ENCODE measurements at regions not wholly inside any gene's neighbourhood (a gene's known extent, or its start where the extent isn't known, plus 50 kb on each side); places are given as distances from the start of the nearest gene placed in this dataset.
"Not testable (repeated sequence)": the region's sequence is repeated elsewhere in the genome, so short reads cannot be mapped to it uniquely, and the experiment has no call there.

DNA sequence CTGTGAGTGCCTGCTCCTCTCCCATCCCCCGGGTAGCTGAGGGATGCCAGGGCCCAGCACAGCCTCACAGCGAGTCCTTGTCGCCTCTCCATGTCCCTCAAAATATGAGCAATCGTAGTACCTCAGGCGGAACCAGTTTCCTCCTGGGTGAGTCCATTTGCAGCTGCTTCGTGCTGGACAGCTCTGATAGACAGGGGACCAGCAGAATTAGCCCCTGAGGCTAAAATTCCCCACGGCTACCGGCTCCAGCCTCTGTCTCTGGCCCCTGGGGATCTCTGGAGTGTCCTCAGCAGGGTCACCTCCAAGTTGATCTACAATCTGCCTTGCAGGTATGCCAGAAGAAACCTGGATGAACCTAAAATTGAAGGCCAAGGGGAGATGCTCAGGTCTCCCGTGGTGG, 115.8 kb upstream of the FBXL7 start:
- no peak for DNase-seq (ENCODE audit: low read depth)

DNA sequence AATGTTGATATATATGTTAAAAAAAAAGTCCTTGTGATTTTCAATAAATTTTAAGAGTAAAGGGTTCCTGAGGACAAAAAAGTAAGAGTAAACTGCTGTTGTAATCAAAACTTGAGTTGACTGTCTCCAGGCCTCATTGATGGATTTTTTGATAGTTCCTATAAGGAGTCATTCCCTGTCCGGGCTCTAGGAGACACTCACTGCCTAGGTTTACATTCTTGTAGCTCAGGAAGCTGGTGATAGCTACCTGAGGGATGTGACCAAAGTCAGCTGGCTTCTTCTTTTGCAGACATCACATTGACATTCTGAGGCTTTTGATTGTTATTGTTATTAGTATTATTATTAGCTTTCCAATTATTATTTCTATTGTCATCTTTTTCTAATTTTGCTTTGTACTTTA, 116.5 kb upstream of the FBXL7 start:
- DNase-seq (ENCODE audit: low read depth) = no peak

DNA sequence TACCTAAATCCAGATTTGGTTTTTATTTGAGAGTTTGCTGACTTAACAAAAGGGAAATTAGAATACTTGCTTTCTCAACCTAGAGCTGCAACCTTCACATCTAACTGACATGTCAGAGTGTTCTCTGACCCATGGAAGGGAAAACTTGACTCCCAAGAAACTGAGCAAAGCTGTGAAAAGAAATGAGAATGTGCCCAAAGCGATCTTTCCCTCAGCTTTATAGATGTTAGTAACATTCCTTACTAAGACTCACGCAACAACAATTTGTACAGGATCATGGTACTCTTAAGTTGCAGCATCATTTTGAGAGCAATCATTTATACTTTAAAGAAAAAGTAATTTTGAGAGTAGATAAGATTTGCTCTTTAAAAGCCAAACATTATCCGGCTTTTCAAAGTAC, 117.0 kb upstream of the FBXL7 start:
- DNase-seq (ENCODE audit: low read depth) = no peak

DNA sequence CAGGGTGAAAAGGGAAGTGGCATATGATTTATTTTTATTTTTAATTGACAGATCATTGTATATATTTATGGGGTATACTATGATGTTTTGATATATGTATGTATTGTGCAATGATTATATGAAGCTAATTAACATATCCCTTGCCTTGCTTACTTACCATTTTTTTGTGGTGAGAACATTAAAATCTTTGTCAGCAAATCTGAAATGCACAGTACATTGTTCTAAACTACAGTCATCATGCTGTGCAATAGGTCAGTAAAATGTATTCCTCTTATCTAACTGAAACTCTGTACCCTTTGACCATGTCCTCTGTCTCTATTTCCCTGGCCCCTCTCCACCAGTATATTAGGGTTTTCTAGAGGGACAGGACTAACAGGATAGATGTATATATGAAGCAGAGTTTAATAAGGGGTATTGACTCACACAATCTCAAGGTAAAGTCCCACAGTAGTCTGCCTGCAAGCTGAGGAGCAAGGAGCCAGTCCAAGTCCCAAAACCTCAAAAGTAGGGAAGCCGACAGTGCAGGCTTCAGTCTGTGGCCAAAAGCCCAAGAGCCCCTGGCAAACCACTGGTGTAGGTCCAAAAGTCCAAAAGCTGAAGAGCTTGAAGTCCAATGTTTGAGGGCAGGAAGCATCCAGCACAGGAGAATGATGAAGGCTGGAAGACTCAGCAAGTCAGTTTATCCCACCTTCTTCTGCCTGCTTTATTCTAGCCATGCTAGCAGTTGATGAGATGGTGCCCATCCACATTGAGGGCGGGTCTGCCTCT, 122.2 kb upstream of the FBXL7 start:
- DNase-seq (ENCODE audit: low read depth) = no peak

DNA sequence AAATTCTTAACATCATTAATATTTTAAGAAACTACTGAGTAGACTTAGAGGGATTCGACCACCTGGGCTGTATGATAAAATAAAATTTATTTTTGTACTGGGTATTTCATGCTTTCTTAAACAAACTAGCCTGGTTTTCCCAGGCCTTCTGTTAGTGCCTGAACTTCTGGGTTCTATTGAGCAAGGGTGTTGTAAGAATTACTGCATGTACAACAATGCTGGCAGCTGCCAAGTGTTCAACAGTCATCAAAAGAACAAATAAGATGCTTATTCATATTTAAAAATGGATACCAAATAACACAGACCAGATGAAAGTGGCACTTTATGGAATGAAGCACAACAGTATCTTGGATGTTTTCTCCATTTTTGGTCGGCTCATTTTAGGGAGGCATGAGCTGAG, 123.2 kb upstream of the FBXL7 start:
- DNase-seq (ENCODE audit: low read depth) = no peak

DNA sequence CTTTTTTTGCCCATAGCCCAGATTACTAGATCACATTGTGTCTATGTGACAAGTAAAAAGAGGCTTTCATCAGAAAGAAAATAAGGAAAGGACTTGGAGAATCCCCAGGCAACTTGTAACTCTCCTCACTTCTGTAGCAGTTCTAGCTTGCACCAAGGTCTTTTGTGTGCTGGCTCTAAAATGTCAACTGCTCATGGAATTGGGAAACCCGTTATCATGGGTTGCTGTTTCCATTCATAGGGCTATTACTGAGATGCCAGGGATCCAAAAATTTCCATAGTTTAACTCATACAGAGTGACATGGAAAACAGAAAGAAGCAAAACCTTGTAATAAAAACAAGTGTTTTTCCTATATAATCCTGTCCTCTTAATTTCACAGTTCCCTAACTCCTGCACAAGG, 123.9 kb upstream of the FBXL7 start:
- no peak for DNase-seq (ENCODE audit: low read depth)

DNA sequence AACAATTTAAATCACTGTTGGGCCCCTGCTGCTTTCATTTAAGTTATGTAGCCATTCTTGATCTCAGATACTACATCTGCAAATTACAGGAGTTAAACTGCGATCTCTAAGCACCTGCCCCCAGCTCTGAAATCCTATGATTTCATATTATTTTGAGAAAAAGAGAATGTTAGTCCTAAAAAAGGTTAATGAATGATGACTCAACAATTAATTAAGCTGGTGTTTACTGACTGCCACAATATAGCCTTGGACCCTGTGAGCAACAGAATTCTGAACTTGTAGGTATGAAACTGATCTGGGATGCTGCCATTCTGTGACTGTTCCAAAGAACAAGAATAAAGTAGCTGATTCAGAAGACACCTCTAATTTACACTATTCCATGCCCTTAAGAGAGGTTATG, 124.4 kb upstream of the FBXL7 start:
- no peak for DNase-seq (ENCODE audit: low read depth)

DNA sequence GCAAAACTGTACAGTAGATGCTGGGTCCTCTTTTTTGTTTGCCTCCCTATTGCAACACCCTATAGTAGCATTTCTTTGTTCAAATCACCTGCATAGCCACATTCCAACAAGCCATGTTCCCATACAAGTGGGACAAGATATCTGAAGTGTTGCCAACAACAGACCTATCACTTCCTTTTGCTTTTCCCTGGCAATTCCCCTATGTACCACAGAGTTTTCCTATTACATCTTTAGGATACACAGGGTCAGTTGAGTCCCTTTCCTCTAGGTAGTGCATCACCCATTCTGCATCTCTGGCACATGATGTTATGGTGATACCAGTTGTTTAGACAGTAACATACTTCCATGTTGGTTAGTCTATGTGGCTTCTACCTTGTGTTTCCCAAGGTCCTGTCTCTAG, 125.1 kb upstream of the FBXL7 start:
- DNase-seq (ENCODE audit: low read depth) = no peak

DNA sequence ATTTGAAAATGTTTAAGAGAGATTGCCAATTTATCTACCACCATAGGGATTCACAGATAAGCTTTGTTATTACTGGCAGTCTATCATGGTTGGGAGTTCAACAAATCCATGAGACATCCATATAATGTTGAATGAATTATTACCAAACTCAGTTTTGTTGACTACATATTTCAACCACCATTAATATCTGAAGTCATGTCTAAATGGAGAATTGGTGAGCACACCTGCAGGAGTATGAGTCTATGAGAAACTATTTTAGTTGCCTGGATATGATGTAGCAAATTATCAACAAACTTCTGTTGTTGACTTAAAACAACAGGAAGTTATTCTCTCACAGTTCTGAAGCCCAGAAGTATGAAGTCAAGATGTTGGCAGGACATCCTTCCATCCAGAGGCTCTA, 126.8 kb upstream of the FBXL7 start:
- no peak for DNase-seq (ENCODE audit: low read depth)

DNA sequence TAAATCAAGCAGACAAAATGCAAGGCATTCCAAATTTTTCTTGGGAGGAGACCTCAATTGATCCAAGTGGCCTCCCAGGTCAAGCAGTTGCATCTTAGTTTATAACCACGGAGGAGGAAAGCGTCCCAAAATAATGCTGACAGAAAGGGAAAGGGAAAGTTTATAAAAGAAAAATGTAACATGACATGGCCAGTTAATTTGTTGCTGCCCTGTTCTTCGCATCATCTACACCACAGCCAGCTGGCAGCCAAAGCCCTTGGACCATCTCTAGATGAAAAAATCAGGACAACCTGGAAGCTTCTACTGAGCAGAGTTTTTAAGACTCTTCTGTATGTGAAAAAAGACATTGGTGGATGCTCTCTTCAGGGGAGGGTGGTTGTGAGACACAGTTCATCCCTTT, 128.8 kb upstream of the FBXL7 start:
- DNase-seq (ENCODE audit: low read depth) = peak; percentile 39

DNA sequence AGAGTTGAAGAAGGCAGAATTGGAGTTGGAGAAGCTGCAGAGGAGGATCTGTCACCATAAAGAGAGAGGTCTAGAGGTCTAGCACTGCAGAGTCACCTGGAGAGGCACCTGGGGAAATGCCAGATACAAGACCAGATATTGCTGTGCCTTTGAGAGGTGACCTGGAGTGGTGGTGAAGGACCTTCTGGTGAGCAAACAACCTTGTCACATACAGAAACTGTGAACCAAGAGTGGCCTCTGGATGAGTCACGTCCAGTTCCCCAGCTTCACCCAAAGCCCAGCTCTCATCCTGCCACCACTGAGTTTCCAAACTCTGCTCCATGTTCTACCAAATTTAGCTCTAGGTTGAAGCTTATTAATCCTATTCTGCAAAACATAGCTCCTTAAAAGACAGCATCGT, 131.1 kb upstream of the FBXL7 start:
- no peak for DNase-seq (ENCODE audit: low read depth)

DNA sequence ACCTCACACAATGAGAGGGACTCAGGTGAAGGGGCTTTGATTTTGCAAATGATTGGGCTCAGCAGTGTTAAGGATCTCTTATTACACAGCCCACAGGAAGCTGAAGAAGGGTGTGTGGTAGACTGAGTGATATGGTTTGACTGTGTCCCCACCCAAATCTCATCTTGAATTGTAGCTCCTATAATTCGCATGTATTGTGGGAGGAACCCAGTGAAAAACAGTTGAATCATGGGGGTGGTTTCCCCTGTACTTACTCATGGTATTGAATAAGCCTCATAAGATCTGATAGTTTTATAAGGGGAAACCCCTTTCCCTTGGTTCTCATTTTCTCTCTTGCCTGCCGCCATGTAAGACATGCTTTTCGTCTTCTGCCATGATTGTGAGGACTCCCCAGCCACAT, 132.5 kb upstream of the FBXL7 start:
- no peak for DNase-seq (ENCODE audit: low read depth)

DNA sequence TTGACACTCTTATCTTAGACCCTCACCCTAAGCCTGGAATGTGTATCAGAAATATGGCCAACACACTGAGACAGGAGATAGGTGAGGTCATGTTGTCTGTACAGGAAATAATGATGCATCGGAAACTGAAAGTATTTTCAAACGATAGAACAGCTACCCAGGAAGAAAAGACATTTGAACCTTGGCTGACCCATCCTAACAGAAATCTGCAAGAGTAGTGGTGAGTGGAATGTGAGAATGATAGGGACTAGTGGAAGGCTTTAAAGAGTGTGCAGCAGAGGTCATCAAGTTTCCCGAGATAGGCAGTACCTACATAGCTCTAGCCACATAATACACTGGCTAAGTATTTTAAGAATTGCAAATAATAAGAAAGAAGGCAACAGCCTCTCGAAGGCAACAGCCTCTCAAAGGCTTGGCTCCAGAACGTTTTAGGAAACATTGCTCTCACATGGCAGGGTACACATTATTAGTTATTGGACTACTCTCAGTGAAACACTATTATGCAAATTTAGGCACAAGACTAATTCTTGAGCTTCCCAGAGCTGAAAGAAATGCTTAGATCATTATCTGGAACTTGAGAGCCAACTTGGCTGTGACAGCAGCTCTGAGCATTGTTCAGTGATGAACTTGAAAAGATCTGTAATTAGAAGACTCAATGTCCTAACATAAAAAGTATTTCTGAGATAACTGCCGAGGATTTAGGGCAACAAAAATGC, 133.1 kb upstream of the FBXL7 start:
- peak; percentile 56 for DNase-seq (ENCODE audit: low read depth)

DNA sequence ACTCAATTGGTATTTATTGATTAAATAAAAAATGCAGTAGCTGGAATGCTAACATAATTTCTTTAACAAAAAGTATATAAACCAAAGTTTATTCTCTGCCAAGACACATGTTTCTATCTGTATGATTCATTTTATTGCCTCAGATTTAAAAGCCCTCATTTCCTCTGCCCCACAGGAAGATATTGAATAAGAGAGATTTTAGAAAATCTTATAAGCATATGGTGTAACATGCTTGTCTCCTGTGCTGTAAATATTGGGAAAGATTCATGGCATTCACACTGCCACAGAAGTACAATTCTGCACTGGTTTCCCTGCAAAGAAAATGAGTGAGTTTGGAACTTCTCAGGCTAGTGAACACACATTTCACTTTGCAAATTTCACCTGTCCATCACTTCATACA, 134.9 kb upstream of the FBXL7 start:
- DNase-seq (ENCODE audit: low read depth) = no peak

DNA sequence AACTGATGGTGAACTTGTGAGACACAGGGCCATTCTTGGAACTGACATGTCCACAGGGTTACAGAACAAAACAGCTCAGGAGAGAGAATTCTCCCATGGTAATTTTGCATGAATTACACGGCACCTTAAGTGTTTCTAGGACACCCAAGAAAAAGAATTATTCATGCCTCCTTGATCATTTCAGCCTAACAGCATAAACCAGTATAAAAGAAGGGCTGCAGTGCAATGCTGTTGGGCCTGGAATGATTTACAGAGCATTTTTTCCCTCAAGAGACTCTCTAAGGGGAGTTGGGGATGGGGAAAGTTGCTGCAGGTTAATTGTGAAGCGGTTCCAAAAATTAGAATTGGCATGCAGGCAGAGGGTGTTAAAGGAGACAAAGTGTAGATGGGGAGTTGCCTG, 136.4 kb upstream of the FBXL7 start:
- DNase-seq (ENCODE audit: low read depth) = no peak

DNA sequence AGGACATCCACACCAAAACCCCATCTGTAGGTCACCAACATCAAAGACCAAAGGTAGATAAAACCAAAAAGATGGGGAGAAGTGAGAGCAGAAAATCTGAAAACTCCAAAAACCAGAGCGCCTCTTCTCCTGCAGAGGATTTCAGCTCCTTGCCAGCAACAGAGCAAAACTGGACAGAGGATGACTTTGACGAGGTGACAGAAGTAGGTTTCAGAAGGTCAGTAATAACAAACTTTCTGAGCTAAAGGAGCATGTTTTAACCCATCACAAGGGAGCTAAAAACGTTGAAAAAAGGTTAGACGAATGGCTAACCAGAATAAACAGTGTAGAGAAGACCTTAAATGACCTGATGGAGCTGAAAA, 142.9 kb upstream of the FBXL7 start:
- DNase-seq (ENCODE audit: low read depth) = not testable (repeated sequence)

DNA sequence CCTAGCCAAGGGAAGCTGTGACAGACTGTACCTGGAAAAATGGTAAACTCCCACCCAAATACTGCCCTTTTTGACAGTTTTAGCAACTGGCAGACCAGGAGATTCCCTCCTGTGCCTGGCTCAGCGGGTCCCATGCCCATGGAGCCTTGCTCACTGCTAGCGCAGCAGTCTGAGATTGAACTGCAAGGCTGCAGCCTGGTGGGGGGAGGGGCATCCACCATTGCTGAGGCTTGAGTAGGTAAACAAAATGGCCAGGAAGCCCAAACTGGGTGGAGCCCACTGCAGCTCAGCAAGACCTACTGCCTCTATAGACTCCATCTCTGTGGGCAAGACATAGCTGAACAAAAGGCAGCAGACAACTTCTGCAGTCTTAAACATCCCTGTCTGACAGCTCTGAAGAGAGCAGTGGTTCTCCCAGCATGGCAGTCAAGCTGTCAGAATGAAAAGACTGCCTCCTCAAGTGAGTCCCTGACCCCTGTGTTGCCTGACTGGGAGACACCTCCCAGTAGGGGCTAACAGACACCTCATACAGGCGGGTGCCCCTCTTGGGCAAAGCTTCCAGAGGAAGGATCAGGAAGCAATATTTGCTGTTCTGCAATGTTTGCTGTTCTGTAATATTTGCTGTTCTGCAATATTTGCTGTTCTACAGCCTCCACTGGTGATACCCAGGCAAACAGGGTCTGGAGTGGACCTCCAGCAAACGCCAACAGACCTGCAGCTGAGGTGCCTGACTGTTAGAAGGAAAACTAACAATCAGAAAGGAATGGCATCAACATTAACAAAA, 143.5 kb upstream of the FBXL7 start:
- not testable (repeated sequence) for DNase-seq (ENCODE audit: low read depth)

DNA sequence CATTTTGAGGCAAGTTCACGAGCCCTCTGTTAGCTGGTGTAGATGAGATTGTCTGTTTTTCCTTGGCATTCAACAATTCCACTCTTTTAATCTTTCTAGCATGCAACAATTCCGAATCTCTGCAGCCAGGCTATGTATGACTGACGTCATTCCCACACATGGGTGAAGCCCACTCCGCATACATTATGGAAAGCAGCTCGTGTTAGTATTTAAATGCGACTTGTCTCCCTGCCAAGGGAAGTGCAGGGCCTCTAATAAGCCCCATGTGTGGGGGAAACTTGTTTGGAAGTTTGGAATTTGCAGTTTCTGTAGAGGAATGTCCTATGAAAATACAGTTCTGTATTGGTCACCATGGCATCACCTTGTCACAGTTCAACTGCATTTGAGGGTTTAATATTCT, 146.0 kb upstream of the FBXL7 start:
- DNase-seq (ENCODE audit: low read depth) = no peak

DNA sequence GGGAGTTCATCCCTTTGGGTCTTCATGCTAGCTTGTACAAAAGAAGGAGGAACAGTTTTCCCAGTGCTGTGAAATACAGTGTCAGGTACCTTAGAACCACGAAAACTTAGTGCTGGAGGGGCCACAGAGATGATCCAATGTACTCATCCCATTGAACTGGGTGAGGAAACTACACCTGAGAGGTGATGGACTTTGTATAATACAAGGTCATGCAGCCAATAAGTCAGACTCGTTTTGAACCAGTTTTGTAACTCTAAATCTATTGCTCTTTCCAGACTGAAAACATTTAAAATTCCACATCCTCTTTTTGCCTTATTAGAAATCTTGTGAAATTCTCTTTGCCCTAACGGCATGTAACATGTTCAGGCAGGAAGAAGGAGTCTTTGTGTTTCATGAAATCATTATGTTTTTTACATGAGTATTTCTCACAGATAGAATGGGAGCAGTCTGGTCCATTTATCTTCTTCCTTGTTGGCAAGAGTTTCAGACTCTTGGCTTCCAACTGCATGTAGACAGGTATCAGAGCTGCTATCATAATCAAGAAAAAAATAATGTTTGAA, 146.8 kb upstream of the FBXL7 start:
- DNase-seq (ENCODE audit: low read depth) = no peak

DNA sequence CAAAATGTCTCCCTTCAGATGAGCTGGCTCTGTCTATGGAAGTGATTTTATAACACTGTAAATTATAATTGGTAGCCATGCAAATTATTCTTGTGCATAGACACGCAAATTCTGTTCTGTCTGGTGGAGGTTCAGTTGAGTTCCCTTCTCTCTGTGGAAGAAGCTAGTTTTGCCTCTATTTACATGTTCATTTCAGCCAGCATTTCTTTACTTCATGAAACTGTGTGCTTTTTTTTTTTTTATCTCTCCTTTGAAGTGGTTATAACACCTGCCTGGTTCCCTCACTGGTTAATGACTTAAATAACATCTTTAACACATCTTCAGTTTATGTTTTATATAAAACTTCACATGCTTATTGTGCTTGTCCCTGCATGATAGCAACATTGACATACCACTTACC, 149.4 kb upstream of the FBXL7 start:
- DNase-seq (ENCODE audit: low read depth) = no peak

DNA sequence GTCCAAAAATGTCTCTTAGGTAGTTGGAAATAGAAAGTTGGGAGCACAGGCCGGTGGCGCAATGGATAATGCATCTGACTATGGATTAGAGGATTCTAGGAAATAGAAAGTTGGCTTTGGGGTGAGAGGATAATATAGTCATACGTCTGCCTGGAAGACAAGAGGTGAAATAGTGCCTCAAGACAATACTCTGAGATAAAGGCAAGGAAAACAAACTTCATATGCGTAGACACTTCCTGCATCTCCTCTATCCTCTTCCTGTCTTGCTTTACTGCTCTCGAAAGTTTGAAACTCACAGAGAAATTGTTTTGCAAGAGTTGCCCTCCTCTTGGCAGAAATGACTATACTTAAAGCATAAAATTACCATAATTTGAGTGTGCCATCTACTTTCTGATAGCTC, 153.2 kb upstream of the FBXL7 start:
- no peak for DNase-seq (ENCODE audit: low read depth)

DNA sequence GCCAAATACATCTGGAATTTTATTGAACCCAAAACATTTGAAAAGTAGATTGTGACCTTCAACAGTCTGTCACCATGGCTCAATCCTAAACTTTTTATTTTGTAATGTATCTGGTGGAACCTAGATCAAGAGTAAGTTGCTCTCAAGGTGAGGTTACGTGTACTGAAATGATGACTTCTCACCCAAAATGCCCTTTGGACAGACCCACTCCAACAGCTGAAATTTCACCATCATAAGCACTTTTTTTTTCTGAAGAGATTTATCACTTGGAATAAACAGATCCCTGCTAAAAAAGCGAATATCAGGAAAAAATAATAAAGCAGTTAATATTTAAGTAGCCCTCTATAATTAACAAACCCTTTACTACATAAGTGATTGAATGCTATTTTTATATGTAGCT, 155.0 kb upstream of the FBXL7 start:
- no peak for DNase-seq (ENCODE audit: low read depth)

DNA sequence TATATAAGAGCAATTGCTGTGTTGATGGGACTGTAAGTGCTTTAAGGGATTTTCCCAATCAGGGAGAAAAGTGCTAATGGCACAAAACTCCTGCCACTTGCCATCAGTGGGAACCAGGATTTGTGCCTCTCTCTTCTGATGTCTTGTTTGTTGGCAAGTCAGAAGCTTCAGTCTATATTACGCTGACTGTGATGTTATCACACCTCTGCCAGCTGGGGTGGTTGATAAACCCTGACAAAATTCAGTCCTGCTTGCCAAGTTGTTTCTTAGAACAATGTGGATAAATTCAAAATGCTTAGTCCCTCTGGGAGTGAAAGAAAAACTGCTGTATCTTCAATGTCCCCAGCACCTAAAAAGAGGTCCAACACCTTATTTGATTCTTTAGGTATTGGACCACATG, 161.4 kb upstream of the FBXL7 start:
- DNase-seq (ENCODE audit: low read depth) = no peak

Measured in forelimb muscle (tissue), 1 donor.